ENCODE measurements at regions not wholly inside any gene's neighbourhood (a gene's known extent, or its start where the extent isn't known, plus 50 kb on each side); places are given as distances from the start of the nearest gene placed in this dataset.
A peak's percentile ranks its signal among the peaks of the same experiment; 100 is the strongest.
"Not testable (repeated sequence)": the region's sequence is repeated elsewhere in the genome, so short reads cannot be mapped to it uniquely, and the experiment has no call there.

DNA sequence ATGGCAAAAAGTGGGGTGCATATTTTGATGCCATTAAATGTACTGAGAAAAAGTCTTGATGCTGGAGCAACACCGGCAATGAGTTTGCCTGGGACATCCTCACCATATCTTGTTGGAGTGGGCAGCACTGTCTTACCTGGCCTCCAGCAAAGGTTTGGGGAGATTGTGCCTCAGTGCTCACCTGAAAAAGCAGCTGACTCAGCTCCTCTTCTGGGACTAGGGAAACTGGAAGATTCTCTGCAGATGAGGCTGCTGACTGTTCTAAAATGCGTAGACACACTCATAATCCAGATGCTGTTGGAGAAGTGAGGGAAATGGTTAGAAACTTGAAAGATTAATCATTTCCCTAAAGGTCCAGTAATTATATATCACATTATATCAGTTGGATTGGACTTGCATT is 593.7 kb upstream of the HS3ST1 start:
- Mint-ChIP-seq H3K4me3 (no peak overlapping the region), H3K36me3 (ENCODE audit: low read depth) (peaks cover 2% of the 10 kb centered on the region), H3K9me3 (peaks cover 9% of the 10 kb centered on the region), H3K4me1 (no peaks in the 10 kb centered on the region), H3K27ac (ENCODE audit: unreplicated experiment) (peak overlapping the region; percentile 35), H3K27me3 (ENCODE audit: low read depth) (no peaks in the 10 kb centered on the region)
- TF ChIP-seq, protein P1, sequence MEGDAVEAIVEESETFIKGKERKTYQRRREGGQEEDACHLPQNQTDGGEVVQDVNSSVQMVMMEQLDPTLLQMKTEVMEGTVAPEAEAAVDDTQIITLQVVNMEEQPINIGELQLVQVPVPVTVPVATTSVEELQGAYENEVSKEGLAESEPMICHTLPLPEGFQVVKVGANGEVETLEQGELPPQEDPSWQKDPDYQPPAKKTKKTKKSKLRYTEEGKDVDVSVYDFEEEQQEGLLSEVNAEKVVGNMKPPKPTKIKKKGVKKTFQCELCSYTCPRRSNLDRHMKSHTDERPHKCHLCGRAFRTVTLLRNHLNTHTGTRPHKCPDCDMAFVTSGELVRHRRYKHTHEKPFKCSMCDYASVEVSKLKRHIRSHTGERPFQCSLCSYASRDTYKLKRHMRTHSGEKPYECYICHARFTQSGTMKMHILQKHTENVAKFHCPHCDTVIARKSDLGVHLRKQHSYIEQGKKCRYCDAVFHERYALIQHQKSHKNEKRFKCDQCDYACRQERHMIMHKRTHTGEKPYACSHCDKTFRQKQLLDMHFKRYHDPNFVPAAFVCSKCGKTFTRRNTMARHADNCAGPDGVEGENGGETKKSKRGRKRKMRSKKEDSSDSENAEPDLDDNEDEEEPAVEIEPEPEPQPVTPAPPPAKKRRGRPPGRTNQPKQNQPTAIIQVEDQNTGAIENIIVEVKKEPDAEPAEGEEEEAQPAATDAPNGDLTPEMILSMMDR (conservative IDR thresholded peaks at IDR 0.05): no peak
- DNase-seq (ENCODE audit: low read depth, low spot score): no peak

DNA sequence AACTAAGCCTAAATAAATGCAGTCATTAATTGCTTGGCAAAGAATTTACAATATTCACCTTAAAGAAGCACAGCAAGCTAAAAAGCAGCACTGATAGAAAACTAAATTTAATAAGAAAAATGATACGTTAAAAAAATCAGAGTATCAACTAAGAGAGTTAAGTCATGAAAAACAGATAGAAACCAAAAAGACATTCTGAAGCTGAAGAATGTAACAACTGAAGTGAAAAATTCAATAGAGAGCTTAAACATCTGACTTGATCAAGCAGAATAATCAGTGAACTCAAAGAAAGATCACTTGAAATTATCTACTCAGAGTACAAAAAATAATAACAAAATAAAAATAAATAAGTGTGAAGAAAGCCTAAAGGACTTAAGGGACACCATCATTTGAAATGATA is 588.0 kb upstream of the HS3ST1 start:
- no peak overlapping the region for H3K27ac Mint-ChIP-seq (ENCODE audit: unreplicated experiment)
- no peak overlapping the region for H3K4me3 Mint-ChIP-seq
- peaks cover 9% of the 10 kb centered on the region for H3K36me3 Mint-ChIP-seq (ENCODE audit: low read depth)
- H3K27me3 Mint-ChIP-seq (ENCODE audit: low read depth): no peaks in the 10 kb centered on the region
- no peaks in the 10 kb centered on the region for H3K4me1 Mint-ChIP-seq
- TF ChIP-seq, protein P1 (conservative IDR thresholded peaks at IDR 0.05): no peak
- H3K9me3 Mint-ChIP-seq: peaks cover 10% of the 10 kb centered on the region
- no peak for DNase-seq (ENCODE audit: low read depth, low spot score)

GRCh38 chr4:12005471-12005870 is 576.8 kb upstream of the HS3ST1 start:
- peaks cover 9% of the 10 kb centered on the region for H3K9me3 Mint-ChIP-seq

GRCh38 chr4:11996581-11996980 is 567.9 kb upstream of the HS3ST1 start:
- DNase-seq (ENCODE audit: low read depth, low spot score); H3K36me3 Mint-ChIP-seq (ENCODE audit: low read depth); H3K27ac Mint-ChIP-seq (ENCODE audit: unreplicated experiment); H3K27me3 Mint-ChIP-seq (ENCODE audit: low read depth); H3K4me1 Mint-ChIP-seq; H3K4me3 Mint-ChIP-seq: not testable (repeated sequence)
- peaks cover 15% of the 10 kb centered on the region for H3K9me3 Mint-ChIP-seq

More at GRCh38 chr4:12005471-12005870, 576.8 kb upstream of the HS3ST1 start:
- TF ChIP-seq, protein P1 (conservative IDR thresholded peaks at IDR 0.05): no peak
- Mint-ChIP-seq H3K4me1 (peaks cover 7% of the 10 kb centered on the region), H3K4me3 (no peak overlapping the region), H3K36me3 (ENCODE audit: low read depth) (no peaks in the 10 kb centered on the region), H3K27me3 (ENCODE audit: low read depth) (no peaks in the 10 kb centered on the region), H3K27ac (ENCODE audit: unreplicated experiment) (no peak overlapping the region)
- DNase-seq (ENCODE audit: low read depth, low spot score): no peak

DNA sequence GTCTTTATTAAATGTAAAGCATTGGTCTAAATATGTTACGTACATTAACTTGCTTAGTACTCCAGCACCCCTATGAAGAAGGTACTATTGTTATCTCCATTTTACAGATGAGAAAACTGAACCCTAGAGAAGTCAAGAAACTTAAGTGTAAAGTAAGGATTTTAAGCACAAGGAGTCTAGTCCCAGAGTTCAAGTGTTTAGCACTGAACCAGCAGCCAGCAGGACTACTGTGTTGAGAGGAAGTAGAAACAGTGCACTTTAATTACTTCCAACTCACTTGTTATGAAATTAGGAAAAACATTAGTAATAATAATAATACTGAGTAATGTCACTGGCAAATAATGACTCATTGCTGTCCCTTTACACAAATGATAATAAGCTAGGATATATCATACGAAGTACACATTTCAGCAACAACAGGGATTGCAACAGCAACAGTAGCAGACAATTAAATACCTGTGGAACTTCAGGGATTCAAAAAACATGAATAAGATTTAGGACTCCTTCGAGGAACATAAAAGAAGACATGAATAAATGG is 548.1 kb upstream of the HS3ST1 start:
- H3K4me1 Mint-ChIP-seq: no peaks in the 10 kb centered on the region
- no peak for DNase-seq (ENCODE audit: low read depth, low spot score)
- peaks cover 3% of the 10 kb centered on the region for H3K27me3 Mint-ChIP-seq (ENCODE audit: low read depth)
- H3K36me3 Mint-ChIP-seq (ENCODE audit: low read depth): no peaks in the 10 kb centered on the region
- H3K27ac Mint-ChIP-seq (ENCODE audit: unreplicated experiment): no peak overlapping the region
- no peak overlapping the region for H3K4me3 Mint-ChIP-seq
- TF ChIP-seq, protein P1 (conservative IDR thresholded peaks at IDR 0.05): no peak
- no peaks in the 10 kb centered on the region for H3K9me3 Mint-ChIP-seq

DNA sequence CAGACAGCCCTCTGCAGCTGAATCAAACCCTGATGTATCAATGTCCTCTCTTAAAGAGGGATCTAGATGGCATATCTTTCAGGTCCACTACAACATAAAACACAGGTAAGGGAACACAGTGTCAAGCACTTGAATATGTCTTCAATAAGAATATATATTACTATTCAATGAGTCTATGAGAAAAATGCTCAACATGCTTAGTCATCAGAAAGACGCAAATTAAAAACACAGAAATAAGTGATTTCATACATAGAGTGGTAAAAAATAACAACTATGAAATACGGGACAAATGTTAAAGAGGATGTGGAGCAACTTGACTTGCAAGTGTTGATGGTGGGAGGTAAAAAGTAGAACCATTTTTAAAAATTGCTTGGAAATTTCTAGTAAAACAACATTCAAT is 544.6 kb upstream of the HS3ST1 start:
- DNase-seq (ENCODE audit: low read depth, low spot score): no peak
- Mint-ChIP-seq H3K4me1 (no peaks in the 10 kb centered on the region), H3K27ac (ENCODE audit: unreplicated experiment) (no peak overlapping the region), H3K9me3 (peaks cover 2% of the 10 kb centered on the region), H3K4me3 (no peak overlapping the region), H3K36me3 (ENCODE audit: low read depth) (no peaks in the 10 kb centered on the region), H3K27me3 (ENCODE audit: low read depth) (no peaks in the 10 kb centered on the region)
- TF ChIP-seq, protein P1 (conservative IDR thresholded peaks at IDR 0.05): no peak

Data from neural crest cell (in vitro differentiated cells).